GM18499 (cell line): ENCODE measurements at regions not wholly inside any gene's neighbourhood (a gene's known extent, or its start where the extent isn't known, plus 50 kb on each side); places are given as distances from the start of the nearest gene placed in this dataset.

Experiments used
- ATAC-seq: cut with Tn5 transposase; IDR thresholded peaks from one replicate; pipeline ENCODE4 v1.9.1; 2021; ENCODE audit warnings: moderate number of reproducible peaks; ENCODE audit not compliant: insufficient read depth, unreplicated experiment

DNA sequence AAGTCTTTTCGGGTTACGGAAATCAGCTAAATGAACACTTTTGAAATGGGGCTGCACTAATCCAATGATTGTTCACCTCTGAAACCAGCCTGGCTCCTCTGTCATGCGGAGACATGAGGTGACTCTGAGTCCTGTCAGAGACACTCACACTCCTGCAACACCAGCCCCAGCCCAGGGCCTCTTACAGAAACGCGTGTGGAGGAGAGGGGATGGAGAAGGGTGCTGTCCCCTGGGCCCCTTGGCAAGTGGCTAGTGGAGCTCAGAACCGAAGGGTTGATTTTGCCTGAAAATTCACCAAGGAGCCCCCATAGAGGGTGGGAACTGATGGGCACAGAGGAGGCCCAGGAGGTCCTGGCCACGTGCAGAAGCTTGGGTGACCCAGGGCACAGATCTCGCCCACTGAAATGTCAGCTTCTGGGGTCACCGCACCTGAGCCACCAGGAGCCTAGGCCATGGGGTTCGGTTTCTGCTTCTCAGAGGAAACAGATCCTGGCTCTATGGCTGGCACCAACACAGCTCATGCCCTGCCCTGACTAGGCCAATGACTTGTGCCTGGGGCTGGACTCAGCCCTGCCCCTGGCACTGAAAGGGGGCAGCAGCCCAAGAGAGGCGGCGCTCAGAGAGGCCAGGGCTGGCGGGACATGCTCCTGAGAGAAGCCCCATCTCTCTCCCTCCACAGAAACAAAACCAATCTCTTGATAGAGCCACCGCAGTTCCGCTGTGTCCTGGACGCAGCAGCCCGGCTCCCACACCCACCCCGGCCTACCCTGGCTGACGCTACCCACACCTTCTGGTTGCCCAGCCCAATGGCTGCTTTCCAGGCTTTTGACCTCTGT lies 144.7 kb downstream of the ERMARD start:
- no peak for ATAC-seq

DNA sequence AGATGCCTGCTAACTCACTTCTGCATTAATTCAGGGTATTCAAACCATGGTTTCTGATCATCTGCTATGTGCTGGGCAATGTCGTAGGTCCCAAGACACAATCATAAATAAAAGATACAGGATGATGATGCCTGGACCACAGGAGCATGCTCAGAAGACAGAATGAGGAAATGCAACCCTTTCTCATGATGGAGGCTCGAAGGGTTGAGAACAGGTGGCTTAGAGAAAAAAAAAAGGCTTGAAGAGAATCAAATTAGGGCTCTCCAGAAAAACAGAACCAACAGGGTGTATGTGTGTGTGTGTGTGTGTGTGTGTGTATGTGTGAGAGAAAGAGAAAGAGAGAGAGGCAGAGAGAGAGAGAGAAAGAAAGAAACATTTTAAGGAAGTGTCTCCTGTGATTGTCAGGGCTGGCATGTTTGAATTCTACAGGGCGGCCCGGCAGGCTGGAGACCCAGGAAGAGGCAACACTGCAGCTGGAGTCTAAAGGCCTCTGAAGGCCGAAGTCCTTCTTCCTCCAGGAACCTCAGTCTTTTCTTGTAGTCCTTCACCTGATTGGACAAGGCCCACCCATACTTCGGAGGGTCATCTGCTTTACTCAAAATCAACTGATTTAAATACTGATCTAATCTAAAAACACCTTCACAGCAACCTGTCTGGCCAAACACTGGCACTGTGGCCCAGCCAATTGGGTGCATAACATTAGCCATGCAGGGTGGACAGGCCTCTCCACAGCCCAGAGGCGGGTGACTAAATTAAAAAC lies 143.8 kb downstream of the ERMARD start:
- ATAC-seq: no peak

DNA sequence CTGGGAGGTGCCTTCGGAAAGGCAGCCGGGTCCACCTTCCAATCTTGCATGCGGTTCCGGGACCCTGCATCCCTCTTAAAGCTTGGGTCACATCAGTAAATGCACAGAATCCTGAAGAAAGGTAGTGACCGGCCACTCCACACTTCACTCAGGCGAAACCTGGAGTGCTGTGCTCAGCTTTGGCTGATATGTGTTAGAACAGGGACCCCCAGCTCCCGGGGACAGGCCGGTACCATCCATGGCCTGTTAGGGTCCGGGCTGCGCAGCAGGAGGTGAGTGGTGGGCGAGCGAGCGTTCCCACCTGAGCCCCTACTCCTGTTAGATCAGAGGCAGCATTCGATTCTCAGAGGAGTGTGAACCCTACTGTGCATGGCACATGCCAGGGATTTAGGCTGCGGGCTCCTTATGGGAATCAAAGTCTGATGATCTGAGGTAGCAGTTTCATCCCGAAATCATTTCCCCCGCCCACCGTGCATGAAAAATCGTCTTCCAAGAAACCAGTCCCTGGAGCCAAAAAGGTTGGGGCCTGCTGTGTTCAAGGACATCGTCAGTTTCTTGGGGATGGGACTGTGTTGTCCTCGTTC lies 143.0 kb downstream of the ERMARD start:
- no peak for ATAC-seq

DNA sequence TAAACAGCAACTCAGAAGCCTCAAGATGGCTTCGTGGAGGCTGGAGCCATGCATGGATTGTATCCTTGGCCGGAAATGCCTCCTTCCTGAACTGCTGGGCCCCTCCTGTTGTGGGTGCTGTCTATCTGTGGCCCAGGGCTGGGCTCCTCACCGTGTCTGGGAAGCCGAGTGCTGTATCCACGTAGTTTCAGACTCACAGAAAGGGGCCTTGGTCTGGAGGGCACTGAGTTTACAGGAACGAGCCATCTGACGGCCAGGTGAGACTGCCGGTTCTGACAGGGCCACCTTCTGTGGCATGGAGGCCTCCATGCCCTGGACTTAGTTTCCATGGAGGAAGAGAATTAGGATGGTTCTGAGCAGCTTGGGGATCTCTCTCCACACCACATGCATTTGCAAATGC lies 142.2 kb downstream of the ERMARD start:
- ATAC-seq: no peak

DNA sequence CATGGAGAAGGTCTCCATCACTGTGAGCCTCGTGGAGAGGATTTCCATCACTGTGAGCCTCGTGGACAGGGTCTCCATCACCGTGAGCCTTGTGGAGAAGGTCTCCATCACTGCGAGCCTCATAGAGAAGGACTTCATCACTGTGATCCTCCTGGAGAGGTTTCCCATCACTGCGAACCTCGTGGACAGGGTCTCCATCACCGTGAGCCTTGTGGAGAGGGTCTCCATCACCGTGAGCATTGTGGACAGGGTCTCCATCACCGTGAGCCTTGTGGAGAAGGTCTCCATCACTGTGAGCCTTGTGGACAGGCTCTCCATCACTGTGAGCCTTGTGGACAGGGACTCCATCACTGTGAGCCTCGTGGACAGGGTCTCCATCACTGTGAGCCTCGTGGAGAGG lies 140.4 kb downstream of the ERMARD start:
- no peak for ATAC-seq

DNA sequence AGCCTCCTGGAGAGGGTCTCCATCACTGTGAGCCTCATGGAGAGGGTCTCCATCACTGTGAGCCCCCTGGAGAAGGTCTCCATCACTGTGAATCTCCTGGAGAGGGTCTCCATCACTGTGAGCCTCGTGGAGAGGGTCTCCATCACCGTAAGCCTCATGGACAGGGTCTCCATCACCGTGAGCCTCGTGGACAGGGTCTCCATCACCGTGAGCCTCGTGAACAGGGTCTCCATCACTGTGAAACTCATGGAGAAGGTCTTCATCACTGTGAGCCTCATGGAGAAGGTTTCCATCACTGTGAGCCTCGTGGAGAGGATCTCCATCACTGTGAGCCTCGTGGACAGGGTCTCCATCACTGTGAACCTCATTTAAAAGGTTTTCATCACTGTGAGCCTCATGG lies 140.0 kb downstream of the ERMARD start:
- ATAC-seq: no peak

DNA sequence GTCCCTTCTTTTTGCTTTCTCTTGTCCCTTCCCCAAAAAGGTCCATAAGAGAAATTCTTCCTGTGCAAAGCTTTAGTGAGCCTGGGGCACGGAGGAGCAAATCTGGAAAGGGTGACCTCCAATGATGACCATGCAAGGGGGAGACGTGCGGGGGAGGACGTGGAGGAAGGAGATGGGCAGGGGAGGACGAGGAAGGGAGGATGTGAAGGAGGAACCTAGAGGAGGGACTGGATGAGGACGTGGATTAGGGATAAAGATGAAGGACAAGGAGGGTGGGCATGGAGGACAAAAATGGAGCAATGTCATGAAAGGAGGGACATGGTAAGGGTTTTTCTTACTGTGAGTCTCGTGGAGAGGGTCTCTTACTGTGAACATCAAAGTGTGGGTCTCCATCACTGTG lies 139.5 kb downstream of the ERMARD start:
- ATAC-seq: no peak

DNA sequence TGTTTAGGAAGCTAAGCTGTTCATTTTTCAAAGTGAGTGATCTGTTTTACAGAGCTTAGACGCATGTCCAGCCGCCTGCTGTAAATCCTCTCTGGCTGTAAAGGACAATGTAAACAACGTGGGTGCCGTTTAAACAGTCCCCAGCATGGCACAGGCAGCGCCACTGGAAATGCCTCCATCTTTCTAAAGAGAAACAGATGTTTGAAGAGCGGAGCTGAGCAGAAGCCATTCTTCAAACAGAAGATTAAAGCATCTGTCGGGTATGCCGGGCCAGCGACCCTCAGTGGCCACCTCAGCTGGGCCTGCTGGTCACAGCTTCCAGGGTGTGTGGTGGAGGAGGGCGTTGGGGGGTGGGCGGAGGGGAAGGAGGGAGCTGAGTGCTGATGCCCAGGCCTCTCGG lies 138.6 kb downstream of the ERMARD start:
- ATAC-seq: no peak

DNA sequence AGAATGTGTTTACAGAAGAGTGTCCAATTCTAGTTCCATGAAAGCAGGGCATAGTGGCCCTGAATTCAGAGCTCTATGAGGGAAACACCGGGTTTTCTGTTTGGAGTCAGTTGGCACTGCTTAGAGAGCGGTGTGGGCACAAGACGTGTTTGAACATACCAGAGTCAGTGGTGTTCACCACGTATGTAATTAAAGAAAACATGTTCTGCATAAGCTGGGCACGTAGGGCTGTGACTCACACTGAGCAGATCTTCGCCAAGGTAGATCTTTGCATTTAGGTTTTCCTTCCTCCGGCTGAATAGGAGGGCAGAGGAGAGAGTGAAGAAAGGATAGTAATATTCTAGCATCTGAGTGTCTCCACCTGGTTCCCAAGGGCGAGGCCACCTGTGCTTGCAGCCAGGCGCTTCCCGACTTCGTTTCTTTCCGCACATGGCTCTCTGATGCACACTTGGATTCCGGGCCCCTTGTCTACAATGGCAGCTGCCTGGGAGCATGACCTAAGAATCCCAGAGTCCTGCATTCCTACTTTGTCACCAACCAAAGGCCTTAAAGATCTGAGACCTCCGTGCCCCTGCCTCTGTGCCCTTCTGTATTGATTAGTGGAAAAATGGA lies 136.2 kb downstream of the ERMARD start:
- no peak for ATAC-seq

DNA sequence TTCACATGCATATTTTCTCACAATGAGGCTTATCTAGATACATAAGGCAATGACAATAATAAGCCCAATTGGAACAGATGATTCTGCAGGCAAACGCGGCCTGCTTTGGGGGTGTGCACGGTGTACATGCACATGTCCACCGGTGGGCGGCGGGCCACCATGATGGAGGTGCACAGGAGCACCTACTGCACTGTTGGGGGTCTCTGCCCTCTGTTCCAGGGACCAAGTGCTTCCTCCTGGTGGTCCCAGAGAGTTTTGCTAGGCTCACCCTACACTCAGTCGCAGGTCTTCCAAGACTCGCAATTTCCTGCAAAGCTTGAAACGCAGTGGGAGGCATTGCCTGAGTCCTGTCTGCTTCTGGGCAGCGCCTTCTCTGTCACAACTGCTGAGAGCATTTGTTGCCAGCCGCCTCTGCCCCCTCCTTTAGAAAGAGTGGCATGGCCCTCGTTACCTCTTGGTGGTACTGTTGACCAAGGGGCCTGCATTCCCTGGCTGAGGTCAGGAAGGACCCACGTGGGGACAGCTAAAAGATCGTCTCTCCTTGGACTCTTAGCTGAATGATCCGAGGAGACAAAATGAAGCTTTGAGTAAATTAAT lies 135.3 kb downstream of the ERMARD start:
- ATAC-seq: no peak

DNA sequence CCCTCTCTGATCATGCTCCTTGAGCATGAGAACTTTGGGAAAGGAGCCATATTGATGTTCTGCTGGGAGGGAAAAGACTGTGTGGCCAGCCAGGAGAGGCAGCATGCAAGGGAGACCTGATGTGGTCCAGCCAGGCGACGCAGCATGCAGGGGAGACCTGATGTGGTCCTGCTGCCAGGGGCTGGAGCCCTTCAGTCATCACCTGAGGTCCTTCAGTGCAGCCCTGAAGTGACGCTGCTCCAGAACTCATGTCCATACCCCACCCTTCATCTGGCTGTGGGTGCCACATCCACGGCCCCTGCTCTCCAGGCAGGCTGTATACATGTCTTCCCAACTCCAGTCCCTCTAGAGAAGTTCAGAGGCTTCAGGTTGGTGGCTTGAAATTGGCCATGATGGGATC lies 134.4 kb downstream of the ERMARD start:
- ATAC-seq: no peak

DNA sequence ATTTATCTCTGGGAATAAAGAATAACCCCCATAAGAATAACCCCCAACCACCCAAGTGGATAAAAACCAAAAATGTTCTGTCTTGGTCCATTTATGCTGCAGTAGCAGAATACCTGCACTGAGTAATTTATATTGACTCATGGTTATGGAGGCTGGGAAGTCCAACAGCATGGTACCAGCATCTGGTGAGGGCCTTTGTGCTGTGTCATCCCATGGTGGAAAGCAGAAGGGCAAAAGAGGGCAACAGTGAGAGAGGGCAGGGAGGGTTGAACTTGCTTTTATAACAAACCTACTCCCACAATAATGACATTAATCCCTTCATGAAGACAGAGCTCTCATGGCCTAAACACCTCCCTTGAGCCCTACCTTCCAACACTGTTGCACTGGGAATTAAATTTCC lies 133.7 kb downstream of the ERMARD start:
- ATAC-seq: no peak

DNA sequence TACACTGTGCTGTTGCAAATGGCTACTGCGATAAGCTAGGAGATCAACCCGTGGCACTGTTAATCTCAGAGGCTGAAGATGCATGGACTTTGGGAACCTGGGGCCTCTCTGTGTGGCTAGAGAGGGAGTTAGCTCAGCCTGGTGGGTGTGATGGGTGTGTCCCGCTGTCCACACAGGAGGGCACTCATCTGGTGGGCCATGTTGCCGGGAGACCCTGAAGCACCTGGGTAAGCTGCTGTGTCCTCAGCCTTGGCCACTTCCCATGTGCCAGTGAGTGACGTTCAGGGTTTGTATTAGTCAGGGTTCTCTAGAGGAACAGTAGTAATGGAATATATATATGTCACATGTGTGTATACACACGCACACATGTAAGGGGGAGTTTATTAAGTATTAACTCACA lies 132.7 kb downstream of the ERMARD start:
- ATAC-seq: no peak

DNA sequence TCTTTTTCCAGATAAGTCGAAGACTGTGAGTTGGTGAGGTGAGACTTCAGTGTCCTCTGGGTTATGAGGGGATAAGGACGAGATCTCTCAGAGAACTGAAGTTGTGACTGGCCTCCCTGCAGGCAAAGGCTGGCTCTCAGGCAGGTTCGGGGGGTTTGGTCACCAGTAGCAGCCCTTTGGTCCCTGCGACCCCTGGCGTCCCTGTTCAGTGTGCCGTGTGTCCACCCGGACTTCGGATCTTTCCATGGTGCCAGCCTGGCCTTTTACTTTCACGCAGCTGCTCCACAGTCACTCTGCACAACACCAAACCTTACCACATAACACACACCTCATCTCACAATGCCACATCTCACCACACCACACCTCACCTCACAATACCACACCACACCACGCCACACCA lies 131.9 kb downstream of the ERMARD start:
- no peak for ATAC-seq

DNA sequence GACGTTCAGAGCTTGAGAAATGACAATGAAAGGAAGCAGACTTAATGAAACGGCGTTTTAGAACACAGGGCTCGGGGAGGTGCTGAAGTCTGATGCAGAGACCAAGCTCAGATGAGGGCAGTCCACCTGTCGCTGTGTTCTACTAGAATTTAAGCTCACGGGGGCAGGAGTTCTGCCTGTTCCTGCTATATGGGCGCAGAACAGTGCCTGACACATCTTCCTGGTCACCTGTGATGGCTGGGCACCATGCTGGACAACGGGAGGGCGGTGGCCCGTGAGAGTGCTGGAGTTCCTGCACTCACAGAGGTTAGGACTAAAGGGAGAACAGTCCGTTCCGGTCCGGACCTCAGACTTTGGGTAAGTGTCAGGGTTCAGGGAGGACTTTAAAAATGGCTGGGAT lies 130.6 kb downstream of the ERMARD start:
- ATAC-seq: no peak

DNA sequence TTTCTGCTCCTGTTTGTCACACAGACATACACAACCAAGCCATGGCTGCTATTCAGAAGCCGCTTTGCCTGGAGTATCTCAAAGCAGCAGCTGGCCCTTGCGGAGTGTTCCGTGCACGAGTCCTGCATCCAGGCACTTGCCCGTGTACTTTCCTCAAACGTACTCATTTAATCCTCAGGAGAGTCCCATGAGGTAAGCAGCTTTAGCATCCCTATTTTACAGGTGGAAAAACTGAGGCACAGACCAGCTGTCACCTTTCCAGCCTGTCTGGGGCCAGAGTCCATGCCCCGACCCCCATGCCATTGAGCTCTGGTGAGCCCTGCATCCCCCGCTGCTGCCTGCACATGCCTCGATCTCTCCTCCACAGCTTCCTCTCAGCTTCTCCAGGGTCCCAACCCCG lies 130.0 kb downstream of the ERMARD start:
- no peak for ATAC-seq

DNA sequence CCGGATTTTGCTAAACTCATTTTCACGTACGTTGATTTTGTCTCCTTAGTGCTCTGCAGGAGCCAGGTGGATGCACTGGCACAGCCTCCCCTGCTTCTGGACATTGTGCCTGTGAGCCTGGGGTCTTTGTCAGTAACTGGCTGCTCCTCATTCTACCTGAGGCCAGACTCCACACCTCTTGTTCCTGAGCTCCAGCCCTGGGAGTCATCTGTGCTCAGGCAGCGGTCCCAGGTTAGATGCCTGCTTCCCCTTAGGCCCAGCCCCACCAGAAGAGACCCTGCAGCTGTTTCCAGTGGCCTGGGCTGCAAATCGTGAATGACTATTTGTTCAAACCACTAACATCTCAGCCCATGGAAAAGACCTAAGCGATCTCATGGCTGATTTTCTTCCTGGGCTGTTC lies 129.1 kb downstream of the ERMARD start:
- ATAC-seq: no peak

DNA sequence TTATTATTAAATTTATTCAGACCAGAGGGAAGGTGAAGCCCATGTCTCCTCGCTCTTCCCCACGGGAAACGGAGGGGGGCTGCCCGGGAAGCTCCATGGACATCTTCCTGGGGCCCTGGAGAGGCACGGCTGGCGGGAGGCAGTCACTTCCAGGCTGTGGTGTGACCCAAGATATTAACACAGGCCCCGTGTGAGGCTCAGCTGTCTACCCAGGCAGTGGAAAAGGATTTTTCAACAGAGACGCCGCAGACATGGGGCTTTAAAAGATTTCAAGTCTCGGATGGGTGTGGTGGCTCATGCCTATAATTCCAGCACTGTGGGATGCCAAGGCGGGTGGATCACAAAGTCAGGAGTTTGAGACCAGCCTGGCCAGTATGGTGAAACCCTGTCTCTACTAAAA lies 117.9 kb downstream of the ERMARD start:
- no peak for ATAC-seq

DNA sequence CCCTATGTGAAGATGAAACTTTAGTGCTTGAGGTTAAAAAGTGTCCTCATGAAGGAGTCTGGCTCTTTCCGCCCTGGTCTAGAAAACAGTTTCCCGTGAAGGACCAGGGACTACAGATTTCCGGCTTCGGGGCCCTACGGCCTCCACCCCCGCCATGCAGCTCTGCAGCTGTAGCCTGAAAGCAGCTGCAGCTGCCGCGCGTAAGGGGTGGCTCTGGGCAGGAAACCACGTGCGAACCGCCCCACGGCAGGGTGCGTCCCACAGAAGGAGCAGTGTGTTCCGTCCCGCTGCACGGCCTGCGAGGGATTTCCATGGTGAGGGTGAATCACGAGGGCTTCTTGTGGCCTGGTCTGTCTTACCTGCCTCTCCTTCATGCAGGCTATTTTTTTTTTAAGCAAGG lies 117.0 kb downstream of the ERMARD start:
- ATAC-seq: no peak

DNA sequence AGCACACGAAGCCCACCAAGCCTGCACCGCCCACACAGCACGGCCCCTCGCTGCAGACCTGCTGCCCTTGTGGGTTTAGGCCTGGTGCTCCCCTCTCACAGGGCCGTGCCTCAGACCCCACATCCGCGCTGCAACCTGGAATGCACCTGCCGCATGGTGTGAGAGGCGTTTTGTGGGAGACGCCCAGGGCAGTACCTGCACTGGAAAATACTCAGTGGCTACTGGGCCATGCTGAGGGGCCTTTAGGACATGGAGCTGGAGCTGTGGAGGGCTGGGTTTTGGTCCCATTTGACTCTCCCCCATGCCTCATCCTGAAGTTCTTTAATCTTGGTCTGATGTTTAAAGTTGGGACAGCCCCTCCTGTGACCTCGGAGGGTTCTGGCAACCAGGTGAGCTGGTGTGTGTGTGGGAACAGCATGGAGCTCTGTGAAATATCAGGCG lies 116.3 kb downstream of the ERMARD start:
- ATAC-seq: no peak
